Cardiac muscle cell (in vitro differentiated cells and primary cell): ENCODE measurements at regions not wholly inside any gene's neighbourhood (a gene's known extent, or its start where the extent isn't known, plus 50 kb on each side); places are given as distances from the start of the nearest gene placed in this dataset.

Experiments used
- DNase-seq, 2 donors: peaks; one replicate each; pipeline versions ENCODE4 v3.0.0 to v3.0.0-alpha.2; 2010 to 2017; ENCODE audit warnings: low read depth in 1 of 2, low spot score in 1 of 2
- H3K27ac ChIP-seq: fragments of 200-600 bp; sonication (generic); 2 replicates; pipeline ENCODE4 v1.5.1; 2016
- H3K27me3 ChIP-seq: fragments of 200-600 bp; sonication (generic); 2 replicates; pipeline ENCODE4 v1.6.0; 2016; ENCODE audit warnings: control low read depth
- H3K36me3 ChIP-seq: fragments of 200-600 bp; sonication (generic); 2 replicates; pipeline ENCODE4 v1.5.1; 2016; ENCODE audit warnings: control low read depth
- H3K4me1 ChIP-seq: fragments of 200-600 bp; sonication (generic); 2 replicates; pipeline ENCODE4 v1.8.1; 2017; ENCODE audit warnings: low read depth, mild to moderate bottlenecking, mixed run types
- H3K4me3 ChIP-seq: fragments of 200-600 bp; sonication (generic); 2 replicates; pipeline ENCODE4 v1.5.1; 2016; ENCODE audit warnings: mild to moderate bottlenecking
- H3K9me3 ChIP-seq: fragments of 200-600 bp; sonication (generic); 2 replicates; pipeline ENCODE4 v1.5.1; 2017; ENCODE audit warnings: low read depth, mild to moderate bottlenecking, control low read depth
- CTCF ChIP-seq: IDR thresholded peaks from 2 replicates; pipeline ENCODE4 v1.5.1; 2012; ENCODE audit warnings: low read depth, mild to moderate bottlenecking, low read length

GRCh38 chr1:234701737-234702341 is 91.9 kb upstream of the IRF2BP2 start:
- Histone ChIP-seq H3K9me3 (no peaks in the 10 kb centered on the region), H3K36me3 (no peaks in the 10 kb centered on the region), H3K27me3 (no peaks in the 10 kb centered on the region), H3K27ac (no peak overlapping the region), H3K4me1 (peaks cover 15% of the 10 kb centered on the region), H3K4me3 (no peak overlapping the region)
- DNase-seq: no peak
- no peak for TF ChIP-seq CTCF

- DNase-seq: peak; percentile 38 to 55
- Histone ChIP-seq H3K27ac (peak overlapping the region; percentile 76), H3K36me3 (no peaks in the 10 kb centered on the region), H3K9me3 (no peaks in the 10 kb centered on the region), H3K4me3 (no peak overlapping the region), H3K4me1 (peaks cover 15% of the 10 kb centered on the region), H3K27me3 (no peaks in the 10 kb centered on the region)
- no peak for TF ChIP-seq CTCF
Observed at GRCh38 chr1:234699795-234700665, 90.1 kb upstream of the IRF2BP2 start.

- peaks cover 15% of the 10 kb centered on the region for H3K4me1 ChIP-seq
- DNase-seq: no peak
- no peak overlapping the region for H3K27ac ChIP-seq
- H3K27me3 ChIP-seq: no peaks in the 10 kb centered on the region
- TF ChIP-seq CTCF: no peak
- no peak overlapping the region for H3K4me3 ChIP-seq
- no peaks in the 10 kb centered on the region for H3K9me3 ChIP-seq
- no peaks in the 10 kb centered on the region for H3K36me3 ChIP-seq
Observed at GRCh38 chr1:234698686-234699085, 88.7 kb upstream of the IRF2BP2 start.

GRCh38 chr1:234697741-234698140 is 87.8 kb upstream of the IRF2BP2 start:
- Histone ChIP-seq H3K4me1 (peaks cover 15% of the 10 kb centered on the region), H3K27me3 (no peaks in the 10 kb centered on the region), H3K4me3 (no peak overlapping the region), H3K9me3 (no peaks in the 10 kb centered on the region), H3K27ac (no peak overlapping the region), H3K36me3 (no peaks in the 10 kb centered on the region)
- TF ChIP-seq CTCF: no peak
- DNase-seq: no peak

- no peak for TF ChIP-seq CTCF
- Histone ChIP-seq H3K36me3 (no peaks in the 10 kb centered on the region), H3K27me3 (no peaks in the 10 kb centered on the region), H3K4me3 (no peak overlapping the region), H3K9me3 (no peaks in the 10 kb centered on the region), H3K27ac (no peak overlapping the region), H3K4me1 (peaks cover 15% of the 10 kb centered on the region)
- DNase-seq: peak in 1 of 2 donors; percentile 72
Observed at GRCh38 chr1:234697015-234697414, 87.0 kb upstream of the IRF2BP2 start.
